Left lung (tissue), 4 donors: ENCODE measurements at regions not wholly inside any gene's neighbourhood (a gene's known extent, or its start where the extent isn't known, plus 50 kb on each side); places are given as distances from the start of the nearest gene placed in this dataset.

Experiments used
- ATAC-seq: fragments of 200-7000 bp; cut with Tn5 transposase; one replicate; pipeline ENCODE4 v1.9.1; 2020; ENCODE audit warnings: moderate library complexity
- DNase-seq, 4 donors: peaks; one replicate each; pipeline ENCODE4 v3.0.0-alpha.2; 2013 to 2020
- H3K27ac ChIP-seq, 2 donors: fragments of 200-600 bp; sonication (generic) in 1 of 2; one replicate each; pipeline versions ENCODE4 v1.5.0 to v1.8.0; 2020 to 2021
- H3K27me3 ChIP-seq, 2 donors: fragments of 200-600 bp; sonication (generic) in 1 of 2; one replicate each; pipeline versions ENCODE4 v1.5.0 to v1.8.0; 2020 to 2021
- H3K36me3 ChIP-seq, 2 donors: fragments of 200-600 bp; sonication (generic) in 1 of 2; one replicate each; pipeline versions ENCODE4 v1.5.0 to v1.8.0; 2020 to 2021
- H3K4me1 ChIP-seq, 2 donors: fragments of 200-600 bp; one replicate each; pipeline ENCODE4 v1.8.0; 2021
- H3K4me3 ChIP-seq, 2 donors: fragments of 200-600 bp; sonication (generic) in 1 of 2; one replicate each; pipeline versions ENCODE4 v1.5.0 to v1.8.0; 2020 to 2021; ENCODE audit warnings: mild to moderate bottlenecking in 1 of 2
- H3K9me3 ChIP-seq, 2 donors: fragments of 200-600 bp; sonication (generic) in 1 of 2; one replicate each; pipeline versions ENCODE4 v1.5.0 to v1.8.0; 2020 to 2021
- intact Hi-C, 2 donors: fragments of 100-400 bp; cut with DNase I; formaldehyde crosslinking; loops; one replicate each; pipeline versions ENCODE4 v1.11.2 to v1.14.2; 2022
- TF ChIP-seq, protein P1 (sequence below), 2 donors: fragments of 200-600 bp; sonication (generic) in 1 of 2; IDR thresholded peaks; one replicate each; pipeline versions ENCODE4 v1.5.0 to v1.8.0; 2021; ENCODE audit warnings: antibody characterized with exemption in 2 of 2
- donor health status: DM: no; HTN: yes; CAD: no.
- donor health status: DM: no; HTN: no; CAD: no.

- intact Hi-C loops = no loop called here
- H3K9me3 ChIP-seq = no peaks in the 10 kb centered on the region
- no peak overlapping the region for H3K27ac ChIP-seq
- H3K27me3 ChIP-seq = no peaks in the 10 kb centered on the region
- H3K4me1 ChIP-seq = peaks cover 3 to 15% of the 10 kb centered on the region in 2 donors
- TF ChIP-seq, protein P1, sequence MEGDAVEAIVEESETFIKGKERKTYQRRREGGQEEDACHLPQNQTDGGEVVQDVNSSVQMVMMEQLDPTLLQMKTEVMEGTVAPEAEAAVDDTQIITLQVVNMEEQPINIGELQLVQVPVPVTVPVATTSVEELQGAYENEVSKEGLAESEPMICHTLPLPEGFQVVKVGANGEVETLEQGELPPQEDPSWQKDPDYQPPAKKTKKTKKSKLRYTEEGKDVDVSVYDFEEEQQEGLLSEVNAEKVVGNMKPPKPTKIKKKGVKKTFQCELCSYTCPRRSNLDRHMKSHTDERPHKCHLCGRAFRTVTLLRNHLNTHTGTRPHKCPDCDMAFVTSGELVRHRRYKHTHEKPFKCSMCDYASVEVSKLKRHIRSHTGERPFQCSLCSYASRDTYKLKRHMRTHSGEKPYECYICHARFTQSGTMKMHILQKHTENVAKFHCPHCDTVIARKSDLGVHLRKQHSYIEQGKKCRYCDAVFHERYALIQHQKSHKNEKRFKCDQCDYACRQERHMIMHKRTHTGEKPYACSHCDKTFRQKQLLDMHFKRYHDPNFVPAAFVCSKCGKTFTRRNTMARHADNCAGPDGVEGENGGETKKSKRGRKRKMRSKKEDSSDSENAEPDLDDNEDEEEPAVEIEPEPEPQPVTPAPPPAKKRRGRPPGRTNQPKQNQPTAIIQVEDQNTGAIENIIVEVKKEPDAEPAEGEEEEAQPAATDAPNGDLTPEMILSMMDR (IDR thresholded peaks at IDR 0.05) = no peak
- DNase-seq = no peak
- H3K36me3 ChIP-seq = no peaks in the 10 kb centered on the region
- peak; percentile 41 for ATAC-seq
- H3K4me3 ChIP-seq = no peak overlapping the region
Observed at GRCh38 chr1:94746635-94747525, 73.3 kb upstream of the SLC44A3 start.

DNA sequence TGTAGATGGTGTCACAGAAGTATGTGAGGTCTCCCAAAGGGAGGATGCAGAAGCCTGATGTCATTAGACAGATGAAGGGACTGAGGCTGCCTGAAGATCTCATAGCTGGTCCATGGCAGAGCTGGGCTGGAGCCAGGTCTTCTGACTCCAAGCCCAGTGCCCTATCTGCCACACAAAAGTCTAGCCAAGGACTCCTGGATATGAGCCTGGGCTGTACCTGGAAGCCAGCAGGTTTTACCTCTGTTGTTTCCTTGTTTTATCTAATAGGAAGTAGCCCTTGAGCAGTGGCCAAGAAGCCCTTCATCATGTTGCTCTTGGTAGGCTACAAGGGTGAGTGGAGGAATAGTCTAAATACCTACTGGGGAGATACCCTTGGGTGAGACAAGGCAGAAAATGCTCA, 74.4 kb upstream of the SLC44A3 start:
- Histone ChIP-seq H3K27me3 (no peaks in the 10 kb centered on the region), H3K9me3 (no peaks in the 10 kb centered on the region), H3K36me3 (no peaks in the 10 kb centered on the region), H3K4me1 (peaks cover 3 to 20% of the 10 kb centered on the region in 2 donors), H3K4me3 (no peak overlapping the region), H3K27ac (no peak overlapping the region)
- TF ChIP-seq, protein P1 (IDR thresholded peaks at IDR 0.05) = no peak
- DNase-seq = no peak
- ATAC-seq = no peak
- intact Hi-C loops = no loop called here

DNA sequence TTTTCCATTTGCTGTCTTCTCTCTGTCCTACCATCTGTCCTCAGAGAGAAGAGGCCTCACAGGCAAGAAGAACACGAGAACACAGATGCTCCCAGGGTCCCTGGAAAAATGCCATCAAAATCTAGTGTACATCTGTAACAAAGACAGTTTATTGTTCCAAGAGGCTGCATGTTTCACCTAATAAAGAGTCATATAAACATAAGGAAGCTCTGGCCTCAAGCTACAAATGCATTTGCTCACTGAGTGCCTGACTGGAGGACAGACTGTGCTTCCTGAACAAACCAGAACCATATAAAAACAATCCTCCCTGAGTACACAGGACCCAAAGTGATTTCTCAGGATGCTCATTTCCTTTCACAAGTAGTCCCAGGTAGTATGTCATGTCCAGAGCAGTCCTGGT, 76.3 kb upstream of the SLC44A3 start:
- ATAC-seq = no peak
- no peak for DNase-seq
- peaks cover 14 to 24% of the 10 kb centered on the region in 2 donors for H3K4me1 ChIP-seq
- intact Hi-C loops = no loop called here
- H3K27ac ChIP-seq = no peak overlapping the region
- no peak overlapping the region for H3K4me3 ChIP-seq
- TF ChIP-seq, protein P1 (IDR thresholded peaks at IDR 0.05) = no peak
- H3K9me3 ChIP-seq = no peaks in the 10 kb centered on the region
- H3K36me3 ChIP-seq = no peaks in the 10 kb centered on the region
- no peaks in the 10 kb centered on the region for H3K27me3 ChIP-seq

- Histone ChIP-seq H3K4me3 (no peak overlapping the region), H3K36me3 (no peaks in the 10 kb centered on the region), H3K9me3 (no peaks in the 10 kb centered on the region), H3K27me3 (no peaks in the 10 kb centered on the region), H3K4me1 (peaks cover 14 to 29% of the 10 kb centered on the region in 2 donors), H3K27ac (no peak overlapping the region)
- DNase-seq = no peak
- TF ChIP-seq, protein P1 (IDR thresholded peaks at IDR 0.05) = no peak
- intact Hi-C loops = no loop called here
- ATAC-seq = no peak
Observed at GRCh38 chr1:94741996-94742395, 78.2 kb upstream of the SLC44A3 start.

DNA sequence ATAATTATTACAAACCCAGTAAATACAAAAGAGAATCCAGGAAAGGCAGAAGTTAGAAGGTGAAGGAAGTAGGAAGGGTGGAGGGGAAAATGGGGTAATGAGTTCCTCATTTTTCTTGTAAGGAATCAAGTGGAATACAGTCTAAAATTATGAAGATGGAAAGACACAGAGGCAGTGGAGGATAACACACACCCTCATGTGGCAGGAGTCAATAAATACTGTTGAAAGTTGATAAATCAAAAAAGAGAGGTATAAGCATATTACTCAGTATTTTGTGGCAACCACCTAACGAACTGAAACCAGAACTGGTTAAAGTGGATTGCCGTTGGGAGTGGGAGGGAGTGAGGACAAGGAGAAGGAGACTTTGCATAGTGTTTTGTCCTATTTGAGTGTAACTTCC, 78.6 kb upstream of the SLC44A3 start:
- no peak overlapping the region for H3K4me3 ChIP-seq
- peaks cover 14 to 26% of the 10 kb centered on the region in 2 donors for H3K4me1 ChIP-seq
- peak; percentile 7 for ATAC-seq
- no peak for DNase-seq
- intact Hi-C loops = no loop called here
- TF ChIP-seq, protein P1 (IDR thresholded peaks at IDR 0.05) = no peak
- no peaks in the 10 kb centered on the region for H3K36me3 ChIP-seq
- H3K27me3 ChIP-seq = no peaks in the 10 kb centered on the region
- H3K27ac ChIP-seq = no peak overlapping the region
- no peaks in the 10 kb centered on the region for H3K9me3 ChIP-seq
